Panc1 (cell line): ENCODE measurements at regions not wholly inside any gene's neighbourhood (a gene's known extent, or its start where the extent isn't known, plus 50 kb on each side); places are given as distances from the start of the nearest gene placed in this dataset.
"Not testable (repeated sequence)": the region's sequence is repeated elsewhere in the genome, so short reads cannot be mapped to it uniquely, and the experiment has no call there.

Source experiments
- ATAC-seq: fragments of 200-7000 bp; cut with Tn5 transposase; 2 replicates; pipeline ENCODE4 v1.9.1; 2020; ENCODE audit warnings: mild to moderate bottlenecking, moderate library complexity
- BruUV-seq: library from RNA; stranded (reverse); fragments of 400-500 nt; replicated peaks from 2 replicates; lab custom pipeline; 2021; lab: Mats Ljungman, UMichigan
- CTCF ChIA-PET: fragments of 300-600 bp; sonication (Branson Sonifier 250); formaldehyde crosslinking; loops from one replicate; lab custom pipeline; 2022; ENCODE audit warnings: antibody characterized with exemption; lab: Charles Lee
- POLR2A ChIA-PET: fragments of 300-600 bp; sonication (Branson Sonifier 250); formaldehyde crosslinking; loops from one replicate; lab custom pipeline; 2022; ENCODE audit warnings: antibody characterized with exemption; lab: Charles Lee
- DNase-seq: peaks from one replicate; pipeline ENCODE4 v3.0.0-alpha.2; 2010; ENCODE audit warnings: low read depth, low spot score
- H3K27ac ChIP-seq: 2 replicates; pipeline ENCODE4 v1.5.1; 2011; ENCODE audit warnings: mild to moderate bottlenecking, low read length, inconsistent platforms
- H3K27me3 ChIP-seq: fragments of 200-500 bp; sonication (Bioruptor generic); 2 replicates; pipeline ENCODE4 v1.6.0; 2014; ENCODE audit warnings: low read length, inconsistent platforms; ENCODE audit not compliant: control insufficient read depth, insufficient read depth
- H3K36me3 ChIP-seq: fragments of 200-500 bp; sonication (Bioruptor generic); 2 replicates; pipeline ENCODE4 v1.5.1; 2014; ENCODE audit warnings: inconsistent platforms, mild to moderate bottlenecking, low read length, moderate library complexity; ENCODE audit not compliant: control insufficient read depth, insufficient read depth
- H3K4me1 ChIP-seq: 2 replicates; pipeline ENCODE4 v1.5.1; 2011; ENCODE audit warnings: inconsistent platforms, mild to moderate bottlenecking, low read length, moderate library complexity; ENCODE audit not compliant: control insufficient read depth, insufficient read depth
- H3K4me3 ChIP-seq, 2 experiments: 2 replicates each; pipeline ENCODE4 v1.5.1; 2011 to 2012; ENCODE audit warnings: low read depth in 2 of 2, low read length in 2 of 2, mild to moderate bottlenecking in 2 of 2, inconsistent platforms in 1 of 2, moderate library complexity in 1 of 2
- H3K9me3 ChIP-seq: fragments of 200-500 bp; sonication (Bioruptor generic); 2 replicates; pipeline ENCODE4 v1.5.1; 2014; ENCODE audit warnings: low read depth, mild to moderate bottlenecking, inconsistent platforms, low read length, moderate library complexity; ENCODE audit not compliant: control insufficient read depth, insufficient read depth
- CTCF ChIP-seq: fragments of 450-650 bp; IDR thresholded peaks from 2 replicates; pipeline ENCODE4 v1.5.1; 2017; ENCODE audit warnings: mild to moderate bottlenecking
- POLR2AphosphoS5 ChIP-seq: IDR thresholded peaks from 2 replicates; pipeline ENCODE4 v1.6.1; 2012; ENCODE audit warnings: mild to moderate bottlenecking, low read depth, low read length, moderate library complexity
- REST ChIP-seq, 2 experiments: IDR thresholded peaks; 2 replicates each; pipeline ENCODE4 v1.6.1; 2011 to 2012; ENCODE audit warnings: low read depth in 2 of 2, control low read depth in 1 of 2, low read length in 1 of 2, mild to moderate bottlenecking in 1 of 2, moderate library complexity in 1 of 2; ENCODE audit not compliant: insufficient read depth in 1 of 2
- SIN3A ChIP-seq: IDR thresholded peaks from 2 replicates; pipeline ENCODE4 v1.6.1; 2012; ENCODE audit warnings: low read depth, mild to moderate bottlenecking, low read length, moderate library complexity, borderline replicate concordance; ENCODE audit not compliant: insufficient read depth
- TCF7L2 ChIP-seq: IDR thresholded peaks from 2 replicates; pipeline ENCODE4 v1.6.1; 2011; ENCODE audit warnings: mild to moderate bottlenecking, low read depth, low read length, inconsistent platforms
- in situ Hi-C: cut with HindIII; loops from 2 replicates; pipeline ENCODE4 v1.10.0; 2016; ENCODE audit warnings: low sequenced_read_pairs, low pct_unique_long_range_greater_than_20kb
- intact Hi-C: fragments of 100-400 bp; cut with micrococcal nuclease; formaldehyde crosslinking; loops from one replicate; pipeline ENCODE4 v1.10.0; 2022; ENCODE audit not compliant: unreplicated experiment

GRCh38 chr5:15363601-15364000 lies 136.4 kb upstream of the FBXL7 start:
- Histone ChIP-seq H3K27me3 (no peaks in the 10 kb centered on the region), H3K4me1 (no peaks in the 10 kb centered on the region), H3K36me3 (no peaks in the 10 kb centered on the region), H3K4me3 (no peak overlapping the region), H3K27ac (no peak overlapping the region), H3K9me3 (0 out of 2 replicates have a peak, but pooled peaks cover 3% of the 10 kb centered on the region)
- DNase-seq (no peak), ATAC-seq (no peak)
- in situ Hi-C loops (no loop called here), intact Hi-C loops (no loop called here)
- ChIA-PET POLR2A (no interaction called here), CTCF (no interaction called here)
- TF ChIP-seq CTCF (no peak), POLR2AphosphoS5 (no peak), REST (IDR thresholded peaks at IDR 0.05; ENCODE audit: insufficient read depth in 1 of 2, low read depth in 2 of 2, low read length in 1 of 2) (no peak), TCF7L2 (no peak), SIN3A (no peak)
- BruUV-seq: no TSS peak

GRCh38 chr5:15357092-15357453 lies 142.9 kb upstream of the FBXL7 start:
- H3K4me1 ChIP-seq, H3K9me3 ChIP-seq, H3K36me3 ChIP-seq, BruUV-seq, ATAC-seq, POLR2A ChIA-PET, H3K27me3 ChIP-seq, H3K4me3 ChIP-seq, CTCF ChIA-PET, intact Hi-C loops, in situ Hi-C loops, DNase-seq, H3K27ac ChIP-seq: not testable (repeated sequence)

GRCh38 chr5:15356308-15357091 lies 143.5 kb upstream of the FBXL7 start:
- H3K27me3 ChIP-seq, POLR2A ChIA-PET, H3K4me1 ChIP-seq, DNase-seq, H3K4me3 ChIP-seq, BruUV-seq, H3K27ac ChIP-seq, H3K9me3 ChIP-seq, in situ Hi-C loops, CTCF ChIA-PET, ATAC-seq, H3K36me3 ChIP-seq, intact Hi-C loops: not testable (repeated sequence)
